Endodermal cell (in vitro differentiated cells): ENCODE measurements at regions not wholly inside any gene's neighbourhood (a gene's known extent, or its start where the extent isn't known, plus 50 kb on each side); places are given as distances from the start of the nearest gene placed in this dataset.

Experiments used
- DNase-seq: peaks from one replicate; pipeline ENCODE4 v3.0.0-alpha.2; 2017
- H3K27ac ChIP-seq: 2 replicates; pipeline ENCODE4 v1.5.1; 2013; ENCODE audit warnings: mild to moderate bottlenecking, low read depth, low read length, moderate library complexity
- H3K27me3 ChIP-seq: 2 replicates; pipeline ENCODE4 v1.6.1; 2013; ENCODE audit warnings: mild to moderate bottlenecking, low read length, moderate library complexity; ENCODE audit not compliant: insufficient read depth, control insufficient read depth, poor library complexity, severe bottlenecking
- H3K36me3 ChIP-seq: 2 replicates; pipeline ENCODE4 v1.7.0; 2013; ENCODE audit warnings: mild to moderate bottlenecking, low read length, moderate library complexity; ENCODE audit not compliant: control insufficient read depth, insufficient read depth
- H3K4me1 ChIP-seq: one replicate; pipeline ENCODE4 v1.7.0; 2013; ENCODE audit warnings: low read length; ENCODE audit not compliant: control insufficient read depth, insufficient read depth
- H3K4me3 ChIP-seq: 2 replicates; pipeline ENCODE4 v1.5.1; 2013; ENCODE audit warnings: mild to moderate bottlenecking, low read length, moderate library complexity
- H3K9ac ChIP-seq: 2 replicates; pipeline ENCODE4 v1.6.1; 2013; ENCODE audit warnings: mild to moderate bottlenecking, low read length, moderate library complexity; ENCODE audit not compliant: poor library complexity, severe bottlenecking; ENCODE audit errors: extremely low read depth
- H3K9me3 ChIP-seq: 2 replicates; pipeline ENCODE4 v1.6.1; 2013; ENCODE audit warnings: mild to moderate bottlenecking, low read length, moderate library complexity; ENCODE audit not compliant: control insufficient read depth
- H3K27ac Mint-ChIP-seq: 2 replicates; pipeline ENCODE4 v1.8.0; 2020; ENCODE audit warnings: mixed read lengths
- H3K27me3 Mint-ChIP-seq: 2 replicates; pipeline ENCODE4 v1.8.0; 2021; ENCODE audit warnings: mild to moderate bottlenecking, mixed read lengths; ENCODE audit not compliant: insufficient read depth
- H3K36me3 Mint-ChIP-seq: 2 replicates; pipeline ENCODE4 v1.8.0; 2020; ENCODE audit warnings: low read depth, mixed read lengths
- H3K4me1 Mint-ChIP-seq: 2 replicates; pipeline ENCODE4 v1.8.0; 2020; ENCODE audit warnings: mixed read lengths
- H3K4me3 Mint-ChIP-seq: 2 replicates; pipeline ENCODE4 v1.8.0; 2020; ENCODE audit warnings: mild to moderate bottlenecking, moderate library complexity, mixed read lengths
- H3K9me3 Mint-ChIP-seq: 2 replicates; pipeline ENCODE4 v1.8.0; 2020; ENCODE audit warnings: mild to moderate bottlenecking, mixed read lengths
- WGBS, 2 experiments: methylation state at CpG; one replicate each; pipeline versions ENCODE4 v1.1.5 to v1.1.7; 2013; ENCODE audit warnings: missing lambda C conversion rate in 2 of 2, mixed read lengths in 1 of 2; ENCODE audit not compliant: insufficient coverage in 1 of 2, insufficient read length in 1 of 2; 5-methylcytosine and 5-hydroxymethylcytosine counted together
- TF ChIP-seq, protein P1 (sequence below): fragments of 200-600 bp; sonication (generic); conservative IDR thresholded peaks from 2 replicates; pipeline ENCODE4 v1.5.0; 2021; ENCODE audit warnings: antibody characterized with exemption, mild to moderate bottlenecking

DNA sequence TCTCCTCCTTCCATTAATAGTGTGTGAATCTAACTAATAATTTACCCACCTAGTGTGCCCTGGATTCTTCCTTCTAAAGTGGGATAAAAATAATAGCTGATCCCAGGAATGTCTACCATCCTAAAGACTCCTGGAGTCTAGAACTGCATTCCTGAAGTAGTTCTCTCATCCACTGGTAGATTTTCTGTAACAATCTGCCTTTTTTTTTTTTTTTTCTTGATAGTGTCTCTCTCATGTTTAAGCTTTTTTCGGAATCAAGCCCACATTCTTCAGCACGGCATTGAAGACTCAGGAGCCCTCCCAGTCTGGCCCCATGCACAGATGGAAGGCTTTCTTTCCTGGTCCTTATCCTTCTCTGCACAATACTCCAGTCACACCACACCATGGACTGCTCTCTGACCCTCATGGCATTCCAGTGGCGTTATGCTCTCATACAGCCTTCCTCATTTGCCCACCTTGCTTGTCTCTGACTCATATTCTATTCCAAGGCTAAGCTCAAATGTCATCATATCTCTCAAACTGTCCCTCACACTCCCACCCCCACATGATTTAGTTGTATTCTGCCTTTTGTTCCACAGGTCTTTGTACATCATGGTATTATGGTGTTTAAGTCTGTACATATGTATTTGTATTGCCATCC is 68.7 kb upstream of the FRY start:
- Mint-ChIP-seq H3K9me3 (peaks cover 14% of the 10 kb centered on the region), H3K27me3 (no peaks in the 10 kb centered on the region), H3K4me3 (no peak overlapping the region), H3K27ac (no peak overlapping the region), H3K36me3 (peaks cover 9% of the 10 kb centered on the region), H3K4me1 (peaks cover 7% of the 10 kb centered on the region)
- DNase-seq: no peak
- Histone ChIP-seq H3K4me3 (no peak overlapping the region), H3K27me3 (no peaks in the 10 kb centered on the region), H3K27ac (no peak overlapping the region), H3K4me1 (peaks cover 2% of the 10 kb centered on the region), H3K9ac (no peak overlapping the region), H3K36me3 (no peaks in the 10 kb centered on the region), H3K9me3 (peaks cover 15% of the 10 kb centered on the region)
- 79 to 92% methylated on average over 3 of the region's 3 CpGs for WGBS, 2 experiments
- TF ChIP-seq, protein P1, sequence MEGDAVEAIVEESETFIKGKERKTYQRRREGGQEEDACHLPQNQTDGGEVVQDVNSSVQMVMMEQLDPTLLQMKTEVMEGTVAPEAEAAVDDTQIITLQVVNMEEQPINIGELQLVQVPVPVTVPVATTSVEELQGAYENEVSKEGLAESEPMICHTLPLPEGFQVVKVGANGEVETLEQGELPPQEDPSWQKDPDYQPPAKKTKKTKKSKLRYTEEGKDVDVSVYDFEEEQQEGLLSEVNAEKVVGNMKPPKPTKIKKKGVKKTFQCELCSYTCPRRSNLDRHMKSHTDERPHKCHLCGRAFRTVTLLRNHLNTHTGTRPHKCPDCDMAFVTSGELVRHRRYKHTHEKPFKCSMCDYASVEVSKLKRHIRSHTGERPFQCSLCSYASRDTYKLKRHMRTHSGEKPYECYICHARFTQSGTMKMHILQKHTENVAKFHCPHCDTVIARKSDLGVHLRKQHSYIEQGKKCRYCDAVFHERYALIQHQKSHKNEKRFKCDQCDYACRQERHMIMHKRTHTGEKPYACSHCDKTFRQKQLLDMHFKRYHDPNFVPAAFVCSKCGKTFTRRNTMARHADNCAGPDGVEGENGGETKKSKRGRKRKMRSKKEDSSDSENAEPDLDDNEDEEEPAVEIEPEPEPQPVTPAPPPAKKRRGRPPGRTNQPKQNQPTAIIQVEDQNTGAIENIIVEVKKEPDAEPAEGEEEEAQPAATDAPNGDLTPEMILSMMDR: no peak

DNA sequence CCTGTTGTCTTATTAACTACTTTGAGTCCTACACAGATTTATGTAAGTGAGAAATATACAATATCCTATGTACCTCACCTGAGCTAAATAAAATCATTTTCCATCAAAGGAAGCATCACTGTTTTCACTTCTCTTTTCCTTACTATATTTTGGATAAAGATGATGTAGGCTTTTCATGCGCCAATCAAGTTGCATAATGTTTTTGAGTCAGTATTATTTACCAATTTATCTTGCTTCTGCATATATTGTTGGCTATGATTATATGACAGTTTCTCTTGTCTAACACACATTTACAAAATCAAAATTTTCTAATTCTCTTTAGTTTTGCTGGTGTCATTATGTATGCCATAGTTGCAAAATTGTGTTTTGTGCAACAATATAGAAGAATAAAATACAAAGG is 67.9 kb upstream of the FRY start:
- Histone ChIP-seq H3K27me3 (no peaks in the 10 kb centered on the region), H3K4me1 (peaks cover 2% of the 10 kb centered on the region), H3K36me3 (no peaks in the 10 kb centered on the region), H3K4me3 (no peak overlapping the region), H3K27ac (no peak overlapping the region), H3K9me3 (peaks cover 11% of the 10 kb centered on the region), H3K9ac (no peak overlapping the region)
- Mint-ChIP-seq H3K27ac (no peak overlapping the region), H3K9me3 (peaks cover 16% of the 10 kb centered on the region), H3K36me3 (peaks cover 9% of the 10 kb centered on the region), H3K4me3 (no peak overlapping the region), H3K27me3 (no peaks in the 10 kb centered on the region), H3K4me1 (peaks cover 7% of the 10 kb centered on the region)
- no peak for DNase-seq
- TF ChIP-seq, protein P1: no peak
- WGBS, 2 experiments: no CpG with 5 or more reads among the region's 1 CpG

DNA sequence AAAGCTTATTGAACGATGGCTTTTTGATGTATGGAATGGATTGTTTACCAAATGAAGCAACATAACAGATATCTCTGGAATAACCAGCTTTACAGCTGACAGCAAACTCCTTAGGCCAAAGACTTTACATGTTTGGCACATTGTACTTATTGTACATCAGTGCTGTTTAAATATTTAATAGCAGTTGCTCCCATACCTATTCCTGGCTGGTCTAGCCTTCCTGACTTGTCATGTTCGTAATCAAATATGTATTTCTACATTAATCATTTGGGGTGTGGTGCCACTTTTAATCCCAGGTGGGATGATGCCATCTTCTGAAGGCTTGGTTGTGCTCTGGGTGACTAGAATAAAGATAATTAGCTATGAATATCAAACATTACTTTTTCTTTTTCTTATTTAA is 67.4 kb upstream of the FRY start:
- Histone ChIP-seq H3K36me3 (no peaks in the 10 kb centered on the region), H3K9ac (no peak overlapping the region), H3K4me3 (no peak overlapping the region), H3K27me3 (no peaks in the 10 kb centered on the region), H3K4me1 (peaks cover 2% of the 10 kb centered on the region), H3K9me3 (peaks cover 10% of the 10 kb centered on the region), H3K27ac (no peak overlapping the region)
- Mint-ChIP-seq H3K27ac (no peak overlapping the region), H3K36me3 (peaks cover 9% of the 10 kb centered on the region), H3K4me3 (no peak overlapping the region), H3K27me3 (no peaks in the 10 kb centered on the region), H3K4me1 (peaks cover 7% of the 10 kb centered on the region), H3K9me3 (peaks cover 17% of the 10 kb centered on the region)
- DNase-seq: no peak
- 100% methylated on average over 2 of the region's 2 CpGs; no CpG with 5 or more reads in 1 of the 2 experiments for WGBS, 2 experiments
- TF ChIP-seq, protein P1: no peak
